RWPE1 (cell line): ENCODE measurements at regions not wholly inside any gene's neighbourhood (a gene's known extent, or its start where the extent isn't known, plus 50 kb on each side); places are given as distances from the start of the nearest gene placed in this dataset.

Experiments
- CTCF ChIA-PET: fragments of 350-600 bp; sonication (Branson Sonifier 250); formaldehyde crosslinking; extraction: SDS; loops from one replicate; lab custom pipeline; 2021; lab: Yijun Ruan, JAX
- POLR2A ChIA-PET: fragments of 400-600 bp; formaldehyde crosslinking; extraction: SDS; loops from one replicate; lab custom pipeline; 2020; ENCODE audit warnings: antibody characterized with exemption; ENCODE audit not compliant: low non-redundant PET; lab: Yijun Ruan, JAX
- DNase-seq: peaks from one replicate; pipeline ENCODE4 v3.0.0; 2012; ENCODE audit warnings: low spot score
- H3K27ac ChIP-seq: fragments of 450-650 bp; 2 replicates; pipeline ENCODE4 v1.5.1; 2017
- TF ChIP-seq, protein P1 (sequence below): fragments of 450-650 bp; conservative IDR thresholded peaks from 2 replicates; pipeline ENCODE4 v1.5.1; 2017; ENCODE audit warnings: low read depth, mild to moderate bottlenecking

DNA sequence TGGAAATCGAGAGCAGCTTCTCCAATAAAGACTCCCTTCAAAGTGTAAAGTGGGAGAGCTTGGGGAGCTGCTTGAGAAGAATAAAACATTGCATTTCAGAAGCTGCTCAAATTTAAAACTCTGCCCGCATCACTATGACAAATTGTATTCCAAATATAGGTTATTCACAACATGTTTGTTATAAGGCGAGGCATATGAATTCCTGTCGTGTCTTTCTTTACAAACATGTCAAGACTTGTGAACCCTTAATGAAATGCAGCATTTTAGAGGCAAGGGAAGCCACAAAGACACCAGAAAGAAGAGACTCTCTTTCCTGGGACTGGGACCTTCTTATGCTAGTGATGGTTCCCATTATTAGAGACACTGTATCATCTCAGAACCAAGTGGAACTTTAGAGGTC, 311.2 kb downstream of the DHX15 start:
- ChIA-PET POLR2A (no interaction called here), CTCF (no interaction called here)
- TF ChIP-seq, protein P1, sequence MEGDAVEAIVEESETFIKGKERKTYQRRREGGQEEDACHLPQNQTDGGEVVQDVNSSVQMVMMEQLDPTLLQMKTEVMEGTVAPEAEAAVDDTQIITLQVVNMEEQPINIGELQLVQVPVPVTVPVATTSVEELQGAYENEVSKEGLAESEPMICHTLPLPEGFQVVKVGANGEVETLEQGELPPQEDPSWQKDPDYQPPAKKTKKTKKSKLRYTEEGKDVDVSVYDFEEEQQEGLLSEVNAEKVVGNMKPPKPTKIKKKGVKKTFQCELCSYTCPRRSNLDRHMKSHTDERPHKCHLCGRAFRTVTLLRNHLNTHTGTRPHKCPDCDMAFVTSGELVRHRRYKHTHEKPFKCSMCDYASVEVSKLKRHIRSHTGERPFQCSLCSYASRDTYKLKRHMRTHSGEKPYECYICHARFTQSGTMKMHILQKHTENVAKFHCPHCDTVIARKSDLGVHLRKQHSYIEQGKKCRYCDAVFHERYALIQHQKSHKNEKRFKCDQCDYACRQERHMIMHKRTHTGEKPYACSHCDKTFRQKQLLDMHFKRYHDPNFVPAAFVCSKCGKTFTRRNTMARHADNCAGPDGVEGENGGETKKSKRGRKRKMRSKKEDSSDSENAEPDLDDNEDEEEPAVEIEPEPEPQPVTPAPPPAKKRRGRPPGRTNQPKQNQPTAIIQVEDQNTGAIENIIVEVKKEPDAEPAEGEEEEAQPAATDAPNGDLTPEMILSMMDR: no peak
- peak; percentile 41 for DNase-seq
- no peak overlapping the region for H3K27ac ChIP-seq

- CTCF ChIA-PET: no interaction called here
- H3K27ac ChIP-seq: no peak overlapping the region
- TF ChIP-seq, protein P1: no peak
- DNase-seq: no peak
- POLR2A ChIA-PET: no interaction called here
Observed at GRCh38 chr4:24266951-24267722, 317.2 kb downstream of the DHX15 start.

- ChIA-PET POLR2A (no interaction called here), CTCF (no interaction called here)
- TF ChIP-seq, protein P1: no peak
- DNase-seq: no peak
- no peak overlapping the region for H3K27ac ChIP-seq
Observed at GRCh38 chr4:24265989-24266388, 318.4 kb downstream of the DHX15 start.

- TF ChIP-seq, protein P1: no peak
- ChIA-PET CTCF (no interaction called here), POLR2A (no interaction called here)
- H3K27ac ChIP-seq: no peak overlapping the region
- DNase-seq: no peak
Observed at GRCh38 chr4:24262616-24263015, 321.7 kb downstream of the DHX15 start.

- POLR2A ChIA-PET: no interaction called here
- H3K27ac ChIP-seq: no peak overlapping the region
- DNase-seq: no peak
- TF ChIP-seq, protein P1: no peak
- CTCF ChIA-PET: no interaction called here
Observed at GRCh38 chr4:24262084-24262483, 322.3 kb downstream of the DHX15 start.

DNA sequence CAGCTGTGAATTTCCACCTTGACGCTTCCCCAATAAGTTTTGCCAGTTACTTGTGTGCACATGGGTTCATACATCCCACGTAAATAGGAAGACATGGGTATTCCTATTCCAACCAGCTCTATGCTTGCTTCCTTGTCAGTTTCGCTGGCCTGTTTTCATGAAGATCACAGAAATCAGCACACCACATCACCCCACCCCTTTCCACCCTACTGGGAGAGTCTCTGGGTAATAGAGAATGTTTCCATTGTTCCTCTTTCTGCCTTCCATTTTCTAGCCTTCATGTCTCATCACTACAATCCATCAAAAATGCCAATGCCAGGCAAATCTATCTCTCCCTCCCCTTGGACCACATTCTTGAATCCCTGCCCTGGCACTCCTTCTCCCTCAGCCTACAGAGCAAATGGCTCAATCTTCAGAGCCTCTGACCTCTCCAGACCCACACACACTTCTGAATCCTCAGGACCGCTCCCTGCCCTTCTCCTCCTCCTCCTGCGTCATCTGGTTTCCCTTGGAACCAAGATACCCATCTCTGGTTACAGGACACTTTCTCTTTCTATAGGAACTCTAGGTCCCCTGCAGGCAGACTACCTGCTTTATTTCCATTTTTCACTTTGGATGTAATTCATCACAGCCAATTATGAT, 323.3 kb downstream of the DHX15 start:
- CTCF ChIA-PET: no interaction called here
- H3K27ac ChIP-seq: no peak overlapping the region
- TF ChIP-seq, protein P1: no peak
- POLR2A ChIA-PET: no interaction called here
- no peak for DNase-seq
